Neural cell (in vitro differentiated cells): ENCODE measurements at regions not wholly inside any gene's neighbourhood (a gene's known extent, or its start where the extent isn't known, plus 50 kb on each side); places are given as distances from the start of the nearest gene placed in this dataset.

Experiments used
- H2AFZ ChIP-seq: fragments of 200-600, 300-800 bp; sonication (generic), shearing (Covaris generic); 2 replicates; pipeline ENCODE4 v1.6.0; 2014; ENCODE audit warnings: low read depth, mild to moderate bottlenecking, antibody characterized with exemption, low read length, moderate library complexity
- H3F3A ChIP-seq: fragments of 200-600 bp; shearing (Covaris generic); 2 replicates; pipeline ENCODE4 v1.6.1; 2016; ENCODE audit warnings: mild to moderate bottlenecking, moderate library complexity, mixed read lengths, antibody characterized with exemption, low read length; ENCODE audit not compliant: insufficient read depth, poor library complexity, severe bottlenecking
- H3K27ac ChIP-seq: fragments of 200-600, 300-800 bp; sonication (generic), shearing (Covaris generic); 2 replicates; pipeline ENCODE4 v1.5.1; 2014; ENCODE audit warnings: mild to moderate bottlenecking, low read length, moderate library complexity
- H3K27me3 ChIP-seq: fragments of 300-800, 200-600 bp; sonication (generic), shearing (Covaris generic); 2 replicates; pipeline ENCODE4 v1.6.0; 2014; ENCODE audit warnings: mild to moderate bottlenecking, low read depth, low read length, moderate library complexity; ENCODE audit not compliant: insufficient read depth
- H3K36me3 ChIP-seq: fragments of 300-800, 200-600 bp; sonication (generic), shearing (Covaris generic); 2 replicates; pipeline ENCODE4 v1.5.1; 2014; ENCODE audit warnings: mild to moderate bottlenecking, antibody characterized with exemption, low read length, moderate library complexity; ENCODE audit not compliant: insufficient read depth
- H3K4me2 ChIP-seq: fragments of 300-800, 200-600 bp; sonication (generic), shearing (Covaris generic); 2 replicates; pipeline ENCODE4 v1.6.0; 2014; ENCODE audit warnings: mild to moderate bottlenecking, low read length
- H3K4me3 ChIP-seq: fragments of 300-800, 200-600 bp; sonication (generic), shearing (Covaris generic); 2 replicates; pipeline ENCODE4 v1.5.1; 2014; ENCODE audit warnings: mild to moderate bottlenecking, low read length, moderate library complexity
- H3K79me2 ChIP-seq: fragments of 200-600 bp; shearing (Covaris generic); replicated peaks from 2 replicates; pipeline ENCODE4 v1.6.0; 2014; ENCODE audit warnings: mild to moderate bottlenecking, low read length, moderate library complexity; ENCODE audit not compliant: insufficient read depth
- H3K9ac ChIP-seq: fragments of 300-800, 200-600 bp; sonication (generic), shearing (Covaris generic); 2 replicates; pipeline ENCODE4 v1.6.1; 2016; ENCODE audit warnings: mild to moderate bottlenecking, low read length, mixed read lengths
- H3K9me2 ChIP-seq: fragments of 200-600 bp; shearing (Covaris generic); 2 replicates; pipeline ENCODE4 v1.6.1; 2016; ENCODE audit warnings: mild to moderate bottlenecking, low read length, mixed read lengths; ENCODE audit not compliant: insufficient read depth
- H3K9me3 ChIP-seq: fragments of 200-600, 300-800 bp; sonication (generic), shearing (Covaris generic); 2 replicates; pipeline ENCODE4 v1.6.1; 2016; ENCODE audit warnings: mild to moderate bottlenecking, mixed run types, low read length, moderate library complexity, mixed read lengths
- H4K20me1 ChIP-seq: fragments of 200-600 bp; shearing (Covaris generic); 2 replicates; pipeline ENCODE4 v1.6.1; 2016; ENCODE audit warnings: mild to moderate bottlenecking, mixed run types; ENCODE audit not compliant: insufficient read depth
- CTCF ChIP-seq: fragments of 450-650 bp; IDR thresholded peaks from 2 replicates; pipeline ENCODE4 v1.5.1; 2014; ENCODE audit warnings: antibody characterized with exemption, mild to moderate bottlenecking, moderate library complexity; ENCODE audit not compliant: poor library complexity, severe bottlenecking
- EP300 ChIP-seq: fragments of 450-650 bp; conservative IDR thresholded peaks from 2 replicates; pipeline ENCODE4 v1.6.1; 2014; ENCODE audit warnings: antibody characterized with exemption, mild to moderate bottlenecking, moderate library complexity; ENCODE audit not compliant: poor library complexity, severe bottlenecking
- EZH2 ChIP-seq: fragments of 200-600, 300-800 bp; shearing (Covaris generic), sonication (generic); IDR thresholded peaks from 2 replicates; pipeline ENCODE4 v1.6.1; 2014; ENCODE audit warnings: antibody characterized with exemption, low read length, borderline replicate concordance, mild to moderate bottlenecking; ENCODE audit not compliant: insufficient read depth, poor library complexity, severe bottlenecking
- MXI1 ChIP-seq: fragments of 450-650 bp; conservative IDR thresholded peaks from 2 replicates; pipeline ENCODE4 v1.6.1; 2014; ENCODE audit warnings: antibody characterized with exemption, mild to moderate bottlenecking; ENCODE audit not compliant: poor library complexity, severe bottlenecking
- POLR2AphosphoS5 ChIP-seq: IDR thresholded peaks from 2 replicates; pipeline ENCODE4 v1.6.1; 2012
- RAD21 ChIP-seq: fragments of 450-650 bp; conservative IDR thresholded peaks from 2 replicates; pipeline ENCODE4 v1.6.1; 2014; ENCODE audit warnings: antibody characterized with exemption, mild to moderate bottlenecking, moderate library complexity
- REST ChIP-seq: IDR thresholded peaks from 2 replicates; pipeline ENCODE4 v1.6.1; 2012; ENCODE audit warnings: borderline replicate concordance
- SMC3 ChIP-seq: fragments of 450-650 bp; conservative IDR thresholded peaks from 2 replicates; pipeline ENCODE4 v1.6.1; 2014; ENCODE audit warnings: antibody characterized with exemption, mild to moderate bottlenecking, moderate library complexity; ENCODE audit not compliant: poor library complexity
- TAF1 ChIP-seq: IDR thresholded peaks from 2 replicates; pipeline ENCODE4 v1.6.1; 2012; ENCODE audit warnings: low read depth

- no peak for TF ChIP-seq RAD21
- no peak for TF ChIP-seq SMC3
- no peak for TF ChIP-seq EZH2
- no peak for TF ChIP-seq MXI1
- TF ChIP-seq EP300, result no peak
- TF ChIP-seq REST, result no peak
- no peak for TF ChIP-seq TAF1
- no peak for TF ChIP-seq POLR2AphosphoS5
- TF ChIP-seq CTCF, result no peak
- no peak overlapping the region for H3K27ac ChIP-seq
Measured at GRCh38 chr10:78288663-78289062, 255.0 kb downstream of the RPS24 start.

GRCh38 chr10:78290131-78290750 is 256.6 kb downstream of the RPS24 start:
- no peak overlapping the region for H3K27ac ChIP-seq
- H2AFZ ChIP-seq, result no peak overlapping the region
- H3F3A ChIP-seq, result no peaks in the 10 kb centered on the region
- H3K4me3 ChIP-seq, result no peak overlapping the region
- no peaks in the 10 kb centered on the region for H3K9me3 ChIP-seq
- H3K4me2 ChIP-seq, result no peak overlapping the region
- no peaks in the 10 kb centered on the region for H4K20me1 ChIP-seq
- TF ChIP-seq RAD21 (no peak), MXI1 (no peak), CTCF (no peak), REST (no peak), EZH2 (no peak), POLR2AphosphoS5 (no peak), SMC3 (no peak), TAF1 (no peak), EP300 (no peak)
- no peaks in the 10 kb centered on the region for H3K9me2 ChIP-seq
- H3K9ac ChIP-seq, result no peak overlapping the region
- no peaks in the 10 kb centered on the region for H3K36me3 ChIP-seq
- no peaks in the 10 kb centered on the region for H3K27me3 ChIP-seq
- no peaks in the 10 kb centered on the region for H3K79me2 ChIP-seq

More at GRCh38 chr10:78288663-78289062, 255.0 kb downstream of the RPS24 start:
- Histone ChIP-seq H3K9me3 (no peaks in the 10 kb centered on the region), H4K20me1 (no peaks in the 10 kb centered on the region), H3K36me3 (no peaks in the 10 kb centered on the region), H3F3A (no peaks in the 10 kb centered on the region), H3K4me3 (no peak overlapping the region), H3K9me2 (no peaks in the 10 kb centered on the region), H2AFZ (no peak overlapping the region), H3K27me3 (no peaks in the 10 kb centered on the region), H3K79me2 (no peaks in the 10 kb centered on the region), H3K9ac (no peak overlapping the region), H3K4me2 (no peak overlapping the region)
